ENCODE measurements at regions not wholly inside any gene's neighbourhood (a gene's known extent, or its start where the extent isn't known, plus 50 kb on each side); places are given as distances from the start of the nearest gene placed in this dataset.
"Not testable (repeated sequence)": the region's sequence is repeated elsewhere in the genome, so short reads cannot be mapped to it uniquely, and the experiment has no call there.

- no peak for DNase-seq (ENCODE audit: low read depth)
Observed at GRCh38 chr16:60392380-60392779, 1643.9 kb downstream of the CDH8 start.

GRCh38 chr16:60371591-60371990 is 1637.5 kb upstream of the GOT2 start:
- DNase-seq (ENCODE audit: low read depth) = no peak

GRCh38 chr16:60367739-60368138 is 1633.6 kb upstream of the GOT2 start:
- DNase-seq (ENCODE audit: low read depth) = no peak

- DNase-seq (ENCODE audit: low read depth) = no peak
Observed at GRCh38 chr16:60363566-60363965, 1629.5 kb upstream of the GOT2 start.

DNA sequence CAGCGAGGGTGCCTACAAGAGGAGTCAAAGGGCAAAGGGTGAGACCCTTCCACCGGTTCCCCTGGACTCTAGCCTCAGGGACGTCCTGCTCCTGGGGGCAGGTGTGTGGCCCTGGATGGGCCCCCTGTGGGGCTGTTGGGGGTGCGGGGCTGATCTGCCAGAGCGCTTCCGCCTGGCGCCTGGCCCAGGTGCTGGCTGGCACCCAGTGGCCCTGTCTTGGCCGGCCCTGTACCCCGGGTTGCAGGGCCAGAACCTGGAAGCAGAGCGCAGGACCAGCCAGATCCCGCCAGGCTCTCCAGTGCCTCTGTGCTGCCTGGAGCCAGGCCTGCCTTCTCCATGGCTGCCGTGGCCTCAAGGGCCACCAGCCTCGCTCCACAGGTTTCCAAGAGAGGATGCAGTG is 1625.8 kb upstream of the GOT2 start:
- DNase-seq (ENCODE audit: low read depth) = not testable (repeated sequence)

DNA sequence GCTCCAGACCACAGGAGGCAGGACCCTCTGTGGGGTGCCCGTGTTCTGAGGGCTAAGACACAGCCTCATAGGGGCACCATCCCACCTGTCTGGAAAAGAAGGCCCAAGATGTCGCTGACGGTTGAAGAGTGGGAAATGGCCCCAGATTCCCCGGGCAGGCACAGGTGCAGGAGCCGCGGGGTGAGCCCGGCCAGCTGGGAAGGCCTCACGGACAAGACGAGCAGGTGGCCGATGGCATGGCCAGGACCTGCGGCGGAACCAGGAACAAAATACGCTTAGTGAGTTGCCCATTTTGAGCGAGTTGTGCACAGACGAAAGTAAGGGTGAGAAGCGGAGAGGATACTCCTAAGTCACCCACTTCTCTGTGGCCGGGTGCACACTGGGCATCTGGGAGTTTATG is 1625.3 kb upstream of the GOT2 start:
- DNase-seq (ENCODE audit: low read depth) = not testable (repeated sequence)

- DNase-seq (ENCODE audit: low read depth) = not testable (repeated sequence)
Observed at GRCh38 chr16:60357876-60358522, 1623.9 kb upstream of the GOT2 start.

GRCh38 chr16:60346256-60346655 is 1612.1 kb upstream of the GOT2 start:
- DNase-seq (ENCODE audit: low read depth) = no peak

DNA sequence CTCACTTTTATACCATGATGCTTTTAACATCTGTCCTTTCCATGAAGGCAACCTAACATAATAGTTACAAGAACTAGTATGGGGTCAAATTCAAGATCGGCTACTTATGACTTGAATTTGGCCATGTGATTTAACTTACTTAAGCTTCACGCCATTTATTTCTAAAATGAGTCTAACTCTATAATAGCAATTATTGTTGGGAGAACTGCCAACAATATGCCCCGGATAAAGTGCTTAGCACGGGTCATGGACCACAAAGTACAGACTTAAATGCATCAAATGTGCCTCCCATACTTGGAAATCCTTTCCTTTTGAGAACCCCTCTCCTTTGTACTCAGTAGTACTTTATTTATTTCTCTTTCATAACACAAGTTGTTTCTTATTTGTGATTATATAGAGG is 1603.6 kb upstream of the GOT2 start:
- DNase-seq (ENCODE audit: low read depth) = no peak

DNA sequence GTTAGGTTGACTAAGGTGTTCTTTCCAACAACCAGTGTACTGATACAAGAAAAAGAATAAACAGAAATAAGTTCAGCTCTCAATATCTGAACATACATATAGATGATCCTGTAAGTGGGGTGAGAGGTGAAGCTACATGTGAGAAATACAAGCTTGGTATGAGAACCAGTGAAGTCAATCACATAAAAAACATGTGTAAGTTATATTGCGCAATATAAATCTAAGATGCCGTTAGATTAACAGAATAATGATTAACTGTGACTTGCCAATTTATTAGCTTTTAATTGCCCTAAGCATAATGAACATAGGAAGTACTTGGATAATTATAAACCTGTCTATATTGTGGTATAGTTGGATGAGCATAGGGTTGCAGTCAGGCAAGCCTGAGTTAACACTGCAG is 1597.1 kb upstream of the GOT2 start:
- DNase-seq (ENCODE audit: low read depth) = no peak

DNA sequence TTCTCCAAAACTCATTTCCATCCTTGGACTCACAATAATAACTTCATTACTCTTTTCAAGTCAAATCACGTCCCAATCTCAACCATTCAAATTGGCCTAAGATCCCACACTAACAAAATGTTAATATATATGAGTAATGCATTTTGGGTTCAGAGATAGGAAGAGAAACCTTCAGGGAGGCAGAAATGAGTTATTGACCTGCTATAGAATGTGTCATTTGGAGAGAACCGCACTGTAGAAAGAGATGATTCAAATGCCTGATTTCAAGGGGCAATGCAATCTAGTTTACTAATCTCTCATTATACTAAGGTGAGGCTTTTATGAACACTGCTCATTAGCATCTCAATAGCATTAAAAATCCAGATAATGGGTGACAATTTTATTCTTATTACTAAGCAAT is 1595.0 kb upstream of the GOT2 start:
- DNase-seq (ENCODE audit: low read depth) = no peak

GRCh38 chr16:60328152-60328551 is 1594.0 kb upstream of the GOT2 start:
- DNase-seq (ENCODE audit: low read depth) = no peak

GRCh38 chr16:60318486-60318885 is 1584.4 kb upstream of the GOT2 start:
- no peak for DNase-seq (ENCODE audit: low read depth)

- no peak for DNase-seq (ENCODE audit: low read depth)
Observed at GRCh38 chr16:60310846-60311445, 1576.8 kb upstream of the GOT2 start.

GRCh38 chr16:60304720-60305119 is 1570.6 kb upstream of the GOT2 start:
- no peak for DNase-seq (ENCODE audit: low read depth)

DNA sequence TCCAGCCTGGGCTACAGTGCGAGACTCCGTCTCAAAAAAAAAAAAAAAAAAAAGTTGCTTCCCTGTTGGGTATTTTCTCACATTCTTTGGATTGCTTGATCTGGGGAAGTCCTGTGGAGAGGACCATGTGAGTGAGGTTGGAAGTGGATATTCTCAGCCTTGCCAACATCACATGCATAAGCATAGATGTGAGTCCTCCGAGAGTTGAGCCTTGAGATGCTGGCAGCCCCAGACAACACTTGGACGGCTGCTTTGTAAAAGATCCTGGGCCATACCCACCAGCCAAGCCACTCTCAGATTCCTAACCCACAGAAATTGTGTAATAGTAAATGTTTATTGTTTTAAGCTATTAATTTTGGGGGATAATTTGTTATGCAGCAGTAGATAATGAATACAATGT is 1570.0 kb upstream of the GOT2 start:
- no peak for DNase-seq (ENCODE audit: low read depth)

DNA sequence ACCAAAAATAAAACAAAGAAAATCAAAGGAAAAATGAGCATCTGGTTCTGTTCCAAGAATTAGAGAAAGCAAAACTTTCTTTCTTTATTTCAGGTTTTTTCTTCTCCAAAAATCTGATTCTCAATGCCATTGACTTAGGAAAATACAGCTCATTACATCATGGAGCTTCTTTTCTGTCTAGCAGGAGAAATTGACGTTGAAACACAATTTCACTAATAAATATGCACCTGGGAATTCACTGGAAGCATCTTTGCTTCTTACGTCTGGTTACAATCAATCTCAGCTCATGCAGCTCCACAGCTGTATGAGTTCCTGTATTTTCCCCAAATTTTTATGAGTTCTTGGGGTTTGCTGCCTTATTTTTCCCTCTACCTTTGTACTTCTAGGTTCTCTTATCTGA is 1568.6 kb upstream of the GOT2 start:
- no peak for DNase-seq (ENCODE audit: low read depth)

GRCh38 chr16:60302261-60302660 is 1568.1 kb upstream of the GOT2 start:
- no peak for DNase-seq (ENCODE audit: low read depth)

- no peak for DNase-seq (ENCODE audit: low read depth)
Observed at GRCh38 chr16:60299241-60299776, 1565.2 kb upstream of the GOT2 start.

- no peak for DNase-seq (ENCODE audit: low read depth)
Observed at GRCh38 chr16:60295451-60295850, 1561.3 kb upstream of the GOT2 start.

- no peak for DNase-seq (ENCODE audit: low read depth)
Observed at GRCh38 chr16:60285794-60286193, 1551.7 kb upstream of the GOT2 start.

DNA sequence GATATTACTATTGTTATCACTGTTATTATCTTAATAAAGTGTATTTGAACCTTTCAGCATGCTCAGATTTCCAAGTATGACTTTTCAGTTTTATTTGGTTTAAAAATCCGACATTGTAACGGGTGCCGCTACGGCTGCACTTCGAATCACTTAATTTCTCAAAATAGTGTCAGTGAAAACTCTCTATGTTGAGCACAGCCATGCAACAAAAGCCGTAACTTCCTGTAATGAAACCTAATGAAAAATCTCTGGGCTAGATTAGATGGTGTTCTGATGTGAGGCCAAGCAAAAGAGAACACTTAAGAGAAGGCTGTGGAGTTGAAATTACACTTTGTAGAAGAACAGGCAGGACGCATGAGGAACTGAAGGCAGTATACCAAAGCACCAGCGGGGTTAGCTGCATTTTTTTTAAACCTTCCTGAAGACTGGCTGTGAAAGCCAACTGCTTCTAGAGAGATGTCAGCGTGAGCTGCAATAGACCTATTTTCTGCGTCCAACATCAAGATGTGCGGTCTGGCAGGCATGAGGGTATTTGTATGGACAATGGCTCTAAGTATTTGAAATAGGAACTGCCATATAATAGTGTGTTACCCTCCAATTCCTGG is 1545.0 kb upstream of the GOT2 start:
- DNase-seq (ENCODE audit: low read depth) = no peak

DNA sequence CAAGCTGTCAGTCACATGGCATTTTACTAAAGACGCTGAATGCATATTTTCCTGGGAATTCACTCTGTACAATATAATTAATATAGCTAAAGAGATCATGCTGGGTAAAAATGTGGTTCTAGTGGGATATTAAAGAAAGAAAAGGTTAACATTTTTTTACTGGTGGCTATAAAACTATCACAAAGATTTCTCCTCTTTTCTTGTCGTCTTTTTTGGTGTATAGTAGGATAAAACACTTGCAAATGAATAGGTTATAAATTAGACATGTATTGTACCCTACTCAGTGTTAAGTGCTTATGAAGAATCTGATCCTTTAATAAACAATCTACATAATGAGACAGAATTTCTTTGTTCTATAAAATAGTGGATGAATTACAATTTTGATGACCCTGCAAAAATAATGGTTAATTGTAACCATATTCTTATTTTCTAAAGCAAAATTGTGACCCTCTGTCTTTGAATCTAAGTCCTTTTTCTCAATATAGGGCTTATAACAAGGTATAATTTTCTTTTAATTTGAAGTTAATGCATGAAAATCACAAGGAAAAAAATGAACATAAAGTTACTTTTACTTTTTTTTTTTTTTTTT is 1540.4 kb upstream of the GOT2 start:
- no peak for DNase-seq (ENCODE audit: low read depth)

Measured in activated T-cell treated with anti-CD3 and anti-CD28 coated beads for 48 hours (primary cell).